Thyroid gland (tissue), 4 donors: ENCODE measurements at regions not wholly inside any gene's neighbourhood (a gene's known extent, or its start where the extent isn't known, plus 50 kb on each side); places are given as distances from the start of the nearest gene placed in this dataset.

Experiments
- DNase-seq, 2 donors: peaks; one replicate each; pipeline ENCODE4 v3.0.0-alpha.2; 2019
- H3K27ac ChIP-seq, 3 donors: fragments of 200-600 bp; sonication (generic); 1 replicate in 2 of 3; 2 replicates in 1 of 3; pipeline ENCODE4 v1.5.1; 2016 to 2019; ENCODE audit warnings: mild to moderate bottlenecking in 1 of 3, moderate library complexity in 1 of 3
- H3K27me3 ChIP-seq: fragments of 200-600 bp; sonication (generic); one replicate; pipeline ENCODE4 v1.5.1; 2019
- H3K36me3 ChIP-seq, 2 donors: fragments of 200-600 bp; sonication (generic); one replicate each; pipeline ENCODE4 v1.5.1; 2016 to 2019
- H3K4me1 ChIP-seq, 2 donors: fragments of 200-600 bp; sonication (generic); one replicate each; pipeline ENCODE4 v1.5.1; 2017 to 2019
- H3K4me3 ChIP-seq, 3 donors: fragments of 200-600 bp; sonication (generic); replicated peaks in 1 of 3; 1 replicate in 2 of 3; 2 replicates in 1 of 3; pipeline ENCODE4 v1.5.1; 2016; ENCODE audit warnings: mild to moderate bottlenecking in 1 of 3
- H3K9me3 ChIP-seq: fragments of 200-600 bp; sonication (generic); one replicate; pipeline ENCODE4 v1.5.1; 2017
- CTCF ChIP-seq, 6 experiments: fragments of 200-600 bp in 3 of 6; fragments of 450-650 bp in 3 of 6; sonication (generic) in 3 of 6; IDR thresholded peaks; one replicate each; pipeline ENCODE4 v1.5.1; 2016 to 2019; ENCODE audit warnings: antibody characterized with exemption in 6 of 6, mild to moderate bottlenecking in 2 of 6, inconsistent platforms in 1 of 6, moderate library complexity in 1 of 6
- POLR2A ChIP-seq, 2 donors: fragments of 450-650 bp; IDR thresholded peaks; one replicate each; pipeline ENCODE4 v1.6.1; 2017; ENCODE audit warnings: antibody characterized with exemption in 2 of 2, mild to moderate bottlenecking in 2 of 2, moderate library complexity in 1 of 2
- WGBS, 2 donors: methylation state at CpG; one replicate each; pipeline ENCODE4 v1.1.5; 2017; 5-methylcytosine and 5-hydroxymethylcytosine counted together
- intact Hi-C: fragments of 100-400 bp; cut with DNase I; formaldehyde crosslinking; loops from one replicate; pipeline ENCODE4 v1.15.1; 2023

GRCh38 chr2:187075671-187076070 lies 226.7 kb upstream of the ZSWIM2 start:
- Histone ChIP-seq H3K4me3 (no peak overlapping the region), H3K27me3 (no peaks in the 10 kb centered on the region), H3K36me3 (no peaks in the 10 kb centered on the region), H3K27ac (no peak overlapping the region), H3K4me1 (no peaks in the 10 kb centered on the region), H3K9me3 (no peaks in the 10 kb centered on the region)
- DNase-seq = no peak
- 90 to 93% methylated on average over 4 of the region's 4 CpGs for WGBS, 2 donors
- TF ChIP-seq POLR2A (IDR thresholded peaks at IDR 0.05) = no peak
- TF ChIP-seq CTCF (IDR thresholded peaks at IDR 0.05) = no peak
- intact Hi-C loops = no loop called here

- Histone ChIP-seq H3K36me3 (no peaks in the 10 kb centered on the region), H3K27me3 (no peaks in the 10 kb centered on the region), H3K4me3 (no peak overlapping the region), H3K9me3 (no peaks in the 10 kb centered on the region), H3K4me1 (no peaks in the 10 kb centered on the region), H3K27ac (no peak overlapping the region)
- DNase-seq = no peak
- TF ChIP-seq CTCF (IDR thresholded peaks at IDR 0.05) (no peak), POLR2A (IDR thresholded peaks at IDR 0.05) (no peak)
- 75 to 83% methylated on average over 4 of the region's 4 CpGs for WGBS, 2 donors
- intact Hi-C loops = no loop called here
Measured at GRCh38 chr2:187075199-187075635, 226.2 kb upstream of the ZSWIM2 start.

- no peak overlapping the region for H3K27ac ChIP-seq
- no peaks in the 10 kb centered on the region for H3K27me3 ChIP-seq
- no peak for TF ChIP-seq POLR2A (IDR thresholded peaks at IDR 0.05)
- no peak for TF ChIP-seq CTCF (IDR thresholded peaks at IDR 0.05)
- no peak overlapping the region for H3K4me3 ChIP-seq
- no peak for DNase-seq
- H3K9me3 ChIP-seq = no peaks in the 10 kb centered on the region
- intact Hi-C loops = no loop called here
- no peaks in the 10 kb centered on the region for H3K4me1 ChIP-seq
- H3K36me3 ChIP-seq = no peaks in the 10 kb centered on the region
Measured at GRCh38 chr2:187058198-187058597, 209.2 kb upstream of the ZSWIM2 start.

- Histone ChIP-seq H3K4me1 (no peaks in the 10 kb centered on the region), H3K27me3 (no peaks in the 10 kb centered on the region), H3K9me3 (no peaks in the 10 kb centered on the region), H3K27ac (no peak overlapping the region), H3K4me3 (no peak overlapping the region), H3K36me3 (no peaks in the 10 kb centered on the region)
- intact Hi-C loops = no loop called here
- TF ChIP-seq CTCF (IDR thresholded peaks at IDR 0.05) (no peak), POLR2A (IDR thresholded peaks at IDR 0.05) (no peak)
- no peak for DNase-seq
- WGBS, 2 donors = 83 to 97% methylated on average over 1 of the region's 1 CpG
Measured at GRCh38 chr2:187057466-187057865, 208.5 kb upstream of the ZSWIM2 start.

GRCh38 chr2:187056416-187057334 lies 207.7 kb upstream of the ZSWIM2 start:
- 92 to 95% methylated on average over 4 of the region's 4 CpGs for WGBS, 2 donors
- no peak for DNase-seq
- intact Hi-C loops = no loop called here

More at GRCh38 chr2:187056416-187057334, 207.7 kb upstream of the ZSWIM2 start:
- Histone ChIP-seq H3K4me3 (no peak overlapping the region), H3K27me3 (no peaks in the 10 kb centered on the region), H3K9me3 (no peaks in the 10 kb centered on the region), H3K36me3 (no peaks in the 10 kb centered on the region), H3K4me1 (no peaks in the 10 kb centered on the region), H3K27ac (no peak overlapping the region)
- TF ChIP-seq POLR2A (IDR thresholded peaks at IDR 0.05) = no peak
- no peak for TF ChIP-seq CTCF (IDR thresholded peaks at IDR 0.05)
